NCI-H82 treated with DMSO at 0.1 percent for 48 hours (cell line): ENCODE measurements at regions not wholly inside any gene's neighbourhood (a gene's known extent, or its start where the extent isn't known, plus 50 kb on each side); places are given as distances from the start of the nearest gene placed in this dataset.
"Not testable (repeated sequence)": the region's sequence is repeated elsewhere in the genome, so short reads cannot be mapped to it uniquely, and the experiment has no call there.

ENCODE experiments used
- DNase-seq: peaks from one replicate; lab custom pipeline; 2025; ENCODE audit not compliant: unreplicated experiment; lab: John Stamatoyannopoulos, UW

GRCh38 chr14:106613256-106613655 is 1086.9 kb downstream of the TMEM121 start:
- DNase-seq, result no peak

GRCh38 chr14:106618471-106618951 is 1092.1 kb downstream of the TMEM121 start:
- not testable (repeated sequence) for DNase-seq

GRCh38 chr14:106619606-106620005 is 1093.2 kb downstream of the TMEM121 start:
- DNase-seq, result no peak

GRCh38 chr14:106620368-106620767 is 1094.0 kb downstream of the TMEM121 start:
- no peak for DNase-seq

- DNase-seq, result no peak
Observed at GRCh38 chr14:106622200-106622745, 1095.9 kb downstream of the TMEM121 start.

GRCh38 chr14:106625186-106625585 is 1098.8 kb downstream of the TMEM121 start:
- no peak for DNase-seq

- DNase-seq, result not testable (repeated sequence)
Observed at GRCh38 chr14:106626469-106626868, 1100.1 kb downstream of the TMEM121 start.

GRCh38 chr14:106626942-106627588 is 1100.7 kb downstream of the TMEM121 start:
- not testable (repeated sequence) for DNase-seq

- DNase-seq, result no peak
Observed at GRCh38 chr14:106631879-106632278, 1105.5 kb downstream of the TMEM121 start.

- DNase-seq, result no peak
Observed at GRCh38 chr14:106633721-106634120, 1107.3 kb downstream of the TMEM121 start.

- no peak for DNase-seq
Observed at GRCh38 chr14:106635569-106635968, 1109.2 kb downstream of the TMEM121 start.

GRCh38 chr14:106638786-106639452 is 1112.5 kb downstream of the TMEM121 start:
- DNase-seq, result not testable (repeated sequence)

GRCh38 chr14:106642090-106642489 is 1115.7 kb downstream of the TMEM121 start:
- no peak for DNase-seq

- not testable (repeated sequence) for DNase-seq
Observed at GRCh38 chr14:106642971-106643370, 1116.6 kb downstream of the TMEM121 start.

GRCh38 chr14:106648874-106649273 is 1122.5 kb downstream of the TMEM121 start:
- not testable (repeated sequence) for DNase-seq

- no peak for DNase-seq
Observed at GRCh38 chr14:106651016-106651415, 1124.6 kb downstream of the TMEM121 start.

GRCh38 chr14:106652494-106652893 is 1126.1 kb downstream of the TMEM121 start:
- DNase-seq, result no peak

GRCh38 chr14:106657460-106657859 is 1131.1 kb downstream of the TMEM121 start:
- no peak for DNase-seq

- not testable (repeated sequence) for DNase-seq
Observed at GRCh38 chr14:106658066-106658860, 1131.9 kb downstream of the TMEM121 start.

- DNase-seq, result not testable (repeated sequence)
Observed at GRCh38 chr14:106661561-106661960, 1135.2 kb downstream of the TMEM121 start.

GRCh38 chr14:106662936-106663550 is 1136.7 kb downstream of the TMEM121 start:
- no peak for DNase-seq
